GM21717 (cell line): ENCODE measurements at regions not wholly inside any gene's neighbourhood (a gene's known extent, or its start where the extent isn't known, plus 50 kb on each side); places are given as distances from the start of the nearest gene placed in this dataset.
"Not testable (repeated sequence)": the region's sequence is repeated elsewhere in the genome, so short reads cannot be mapped to it uniquely, and the experiment has no call there.

ENCODE experiments used
- ATAC-seq: cut with Tn5 transposase; IDR thresholded peaks from one replicate; pipeline ENCODE4 v1.9.1; 2021; ENCODE audit warnings: mild to moderate bottlenecking, moderate library complexity; ENCODE audit not compliant: unreplicated experiment

DNA sequence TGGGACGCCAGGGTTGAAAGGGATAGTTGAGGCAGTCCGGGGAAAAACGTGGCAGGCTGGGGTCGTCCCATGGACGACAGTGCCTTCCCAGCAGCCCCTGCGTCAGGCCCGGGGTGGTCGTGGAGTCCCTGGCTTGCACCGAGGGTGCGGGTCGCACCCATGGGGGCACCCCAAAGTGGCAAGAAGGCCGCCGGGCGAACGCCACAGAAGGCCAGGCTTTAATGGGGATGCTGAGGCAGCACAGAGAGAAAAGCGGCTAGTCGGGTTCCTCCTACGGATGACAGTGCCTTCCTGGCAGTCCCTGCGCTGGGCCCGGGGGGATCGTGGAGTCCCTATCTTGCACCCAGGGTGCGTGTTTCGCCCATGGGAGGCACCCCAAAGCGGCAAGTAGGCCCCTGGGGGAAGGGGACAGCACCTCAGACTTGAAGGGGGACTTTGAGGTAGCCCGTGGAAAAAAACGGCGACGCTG, 158.6 kb upstream of the ALG10B start:
- no peak for ATAC-seq

DNA sequence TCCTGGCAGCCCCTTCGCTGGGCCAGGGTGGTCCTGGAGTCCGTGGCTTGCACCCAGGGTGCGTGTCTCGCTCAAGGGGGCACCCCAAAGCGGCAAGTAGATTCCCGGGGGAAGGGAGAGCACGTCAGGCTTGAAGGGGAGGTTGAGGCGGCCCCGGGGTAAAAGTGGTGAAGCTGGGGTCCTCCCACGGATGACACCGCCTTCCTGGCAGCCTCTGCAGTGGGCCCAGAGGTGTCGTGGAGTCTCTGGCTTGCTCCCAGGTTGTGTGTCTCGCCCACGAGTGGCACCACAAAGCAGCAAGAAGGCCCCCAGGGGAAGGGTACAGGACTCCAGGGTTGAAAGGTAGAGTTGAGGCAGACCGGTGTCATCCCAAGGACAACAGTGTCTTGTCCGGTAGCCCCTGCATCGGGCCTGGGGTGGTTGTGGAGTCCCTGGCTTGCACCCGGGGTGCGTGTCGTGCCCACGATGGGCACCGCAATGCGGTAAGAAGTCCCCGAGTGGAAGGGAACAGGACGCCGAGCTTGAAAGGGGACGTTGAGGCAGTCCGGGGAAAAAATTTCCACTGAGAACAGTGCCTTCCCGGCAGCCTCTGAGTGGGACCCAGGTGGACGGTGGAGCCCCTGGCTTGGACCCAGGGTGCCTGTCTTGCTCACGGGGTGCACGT, 158.0 kb upstream of the ALG10B start:
- no peak for ATAC-seq

DNA sequence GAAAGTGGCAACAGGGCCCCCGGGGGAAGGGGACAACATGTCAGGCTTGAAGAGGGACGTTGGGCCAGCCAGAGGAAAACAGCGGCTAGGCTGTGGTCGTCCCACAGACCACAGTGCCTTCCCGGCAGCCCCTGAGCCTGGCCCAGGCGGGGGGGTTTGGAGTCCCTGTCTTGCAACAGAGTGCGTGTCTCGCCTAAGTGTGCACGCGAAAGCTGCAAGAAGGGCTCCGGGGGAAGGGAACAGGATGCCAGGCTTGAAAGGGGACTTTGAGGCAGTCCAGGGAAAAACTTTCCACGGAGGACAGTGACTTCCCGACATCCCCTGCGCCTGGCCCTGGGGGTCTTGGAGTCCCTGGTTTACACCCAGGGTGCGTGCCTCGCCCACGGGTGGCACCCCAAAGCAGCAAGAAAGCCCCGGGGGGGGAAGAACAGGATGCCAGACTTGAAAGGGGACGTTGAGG, 157.5 kb upstream of the ALG10B start:
- no peak for ATAC-seq

DNA sequence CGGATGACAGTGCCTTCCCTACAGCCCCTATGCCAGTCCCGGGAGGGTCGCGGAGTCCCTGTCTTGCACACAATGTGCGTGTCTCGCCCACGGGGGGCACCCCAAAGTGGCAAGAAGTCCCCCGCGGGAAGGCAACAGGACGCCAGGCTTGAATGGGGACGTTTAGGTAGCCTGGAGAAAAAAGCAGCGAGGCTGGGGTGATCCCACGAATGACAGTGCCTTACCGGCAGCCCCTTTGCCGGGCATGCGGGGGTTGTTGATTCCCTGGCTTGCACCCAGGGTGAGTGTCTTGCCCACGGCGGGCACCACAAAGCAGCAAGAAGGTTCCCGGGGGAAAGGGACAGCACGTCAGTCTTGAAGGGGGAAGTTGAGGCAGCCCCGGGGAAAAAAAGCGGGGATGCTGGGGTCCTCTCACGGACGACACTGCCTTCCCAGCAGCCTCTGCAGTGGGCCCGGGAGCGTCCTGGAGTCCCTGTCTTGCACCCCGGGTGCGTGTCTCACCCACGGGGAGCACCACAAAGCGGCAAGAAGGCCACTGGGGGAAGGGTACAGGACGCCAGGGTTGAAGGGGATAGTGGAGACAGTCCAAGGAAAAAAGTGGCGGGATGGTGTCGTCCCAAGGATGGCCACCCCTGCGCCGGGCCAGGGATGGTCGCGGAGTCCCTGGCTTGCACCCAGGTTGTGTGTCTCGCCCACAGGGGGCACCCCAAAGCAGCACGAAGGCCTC, 156.8 kb upstream of the ALG10B start:
- ATAC-seq, result no peak

DNA sequence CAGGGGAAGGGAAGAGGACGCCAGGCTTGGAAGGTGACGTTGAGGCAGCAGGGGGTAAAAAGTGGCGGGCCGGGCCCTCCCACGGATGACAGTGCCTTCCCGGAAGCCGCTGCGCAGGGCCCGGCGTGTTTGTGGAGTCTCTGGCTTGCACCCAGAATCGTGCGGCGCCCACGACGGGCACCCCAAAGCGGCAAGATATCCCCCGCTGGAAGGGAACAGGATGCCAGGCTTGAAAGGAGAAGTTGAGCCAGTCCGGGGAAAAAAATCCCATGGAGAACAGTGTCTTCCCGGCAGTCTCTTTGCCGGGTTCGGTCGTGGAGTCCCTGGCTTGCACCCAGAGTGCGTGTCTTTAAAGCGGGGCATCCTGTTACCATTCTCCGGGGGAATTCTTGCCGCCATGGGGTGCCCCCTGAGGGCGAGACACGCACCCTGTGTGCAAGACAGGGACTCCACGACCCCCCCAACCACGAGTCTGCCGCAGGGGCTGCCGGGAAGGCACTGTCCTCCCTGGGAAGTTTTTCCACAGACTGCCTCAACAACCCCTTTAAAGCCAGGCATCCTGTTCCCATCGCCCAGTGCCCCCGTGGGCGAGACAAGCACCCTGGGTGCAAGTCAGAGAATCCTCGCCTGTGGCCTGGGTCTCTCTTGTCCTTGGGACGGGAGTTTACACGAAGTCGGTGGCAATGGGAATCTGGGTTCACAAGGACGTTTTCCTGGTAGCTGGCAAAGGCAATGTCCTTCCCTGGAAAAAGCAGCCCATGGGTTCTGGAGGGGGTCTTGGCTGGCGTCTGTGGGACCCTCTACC, 156.1 kb upstream of the ALG10B start:
- ATAC-seq, result no peak

DNA sequence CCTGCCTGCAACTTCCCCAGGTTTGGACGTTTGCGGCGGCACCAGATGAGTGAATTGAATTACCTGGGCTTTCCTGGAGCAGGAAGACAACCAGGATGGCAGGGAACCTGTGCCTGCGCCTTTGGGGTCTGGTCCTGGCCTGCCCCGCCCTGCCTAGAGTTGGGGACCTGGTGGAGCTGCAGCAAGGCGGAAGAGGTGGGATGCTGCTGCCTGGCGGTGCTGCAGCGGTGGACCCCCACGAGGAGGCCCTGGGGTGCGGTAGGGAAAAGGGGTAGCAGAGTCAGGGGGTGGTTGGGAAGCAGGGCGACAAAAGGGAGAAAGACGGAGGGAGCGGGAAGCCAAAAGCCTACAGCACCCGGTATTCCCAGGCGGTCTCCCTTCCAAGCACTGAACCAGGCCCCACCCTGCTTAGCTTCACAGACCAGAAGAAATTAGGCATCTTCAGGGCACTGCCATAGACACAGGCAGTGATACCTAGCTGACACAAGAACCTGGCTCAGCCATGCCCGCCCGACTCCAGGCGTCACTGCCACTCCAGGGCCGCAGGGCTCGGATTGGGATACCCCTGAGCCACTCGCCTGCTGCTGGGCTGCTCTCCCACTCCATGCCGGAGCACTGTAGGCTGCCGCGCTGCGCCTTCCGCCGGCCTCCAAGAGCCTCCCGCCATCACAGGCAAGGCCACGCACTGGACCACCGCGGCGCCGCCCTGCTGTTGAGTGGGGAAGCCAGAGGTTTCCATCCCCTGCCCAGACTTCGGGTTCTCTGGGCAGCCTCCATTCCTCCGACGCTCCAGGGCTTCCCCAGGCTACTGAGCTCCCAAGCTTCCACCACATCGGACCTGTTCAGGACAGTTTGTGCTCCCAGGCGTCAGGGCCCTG, 155.2 kb upstream of the ALG10B start:
- ATAC-seq, result no peak

DNA sequence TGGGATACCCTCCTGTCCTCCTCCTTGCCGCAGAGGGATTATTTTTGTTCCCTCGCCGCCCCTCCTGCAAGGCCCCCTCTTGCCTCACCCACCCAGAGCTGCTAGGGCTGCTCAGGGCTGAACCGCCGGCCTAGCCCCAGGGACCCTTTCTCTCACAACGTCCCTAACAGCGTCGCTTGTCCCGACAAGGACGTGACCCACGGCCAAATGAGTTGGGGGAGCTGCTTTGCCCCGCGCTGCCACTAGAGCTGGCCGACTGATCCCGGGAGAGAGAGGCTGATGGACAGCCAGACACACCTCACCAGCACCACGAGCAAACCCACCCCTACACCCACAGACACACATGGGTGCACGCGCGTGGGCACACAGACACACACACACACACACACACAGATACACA, 154.6 kb upstream of the ALG10B start:
- no peak for ATAC-seq

DNA sequence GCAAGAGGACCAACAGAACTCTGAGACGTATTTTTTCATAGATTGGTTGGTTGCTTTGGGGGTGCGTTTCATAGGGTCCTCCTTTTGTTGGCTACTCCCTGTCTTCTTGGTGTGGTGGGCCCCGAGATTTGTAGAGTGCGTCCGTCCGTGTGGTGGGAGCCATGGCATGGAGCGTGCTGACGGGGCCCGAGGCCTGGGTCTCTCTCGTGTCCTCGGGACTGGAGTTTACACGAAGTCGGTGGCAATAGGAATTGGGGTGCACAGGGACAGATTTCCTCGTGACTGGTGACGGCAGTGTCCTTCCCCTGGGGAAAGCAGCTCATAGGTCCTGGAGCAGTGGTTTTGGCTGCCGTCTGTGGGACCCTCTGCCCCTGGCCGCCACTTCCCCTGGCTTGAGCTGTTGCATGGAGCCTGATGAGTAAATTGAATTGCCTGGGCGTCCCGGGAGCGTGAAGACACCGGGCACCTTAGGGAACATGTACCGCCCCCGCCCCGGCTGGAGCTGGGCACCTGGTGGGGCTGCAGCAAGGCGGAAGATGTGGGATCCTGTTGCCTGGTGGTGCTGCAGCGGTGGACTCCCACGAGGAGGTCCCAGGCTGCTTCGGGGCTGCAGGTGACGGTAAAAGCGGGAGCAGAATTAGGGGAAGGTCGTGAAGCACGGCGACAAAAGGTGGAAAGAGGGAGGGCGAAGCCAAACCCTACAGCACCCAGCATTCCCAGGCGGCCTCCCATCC, 153.7 kb upstream of the ALG10B start:
- no peak for ATAC-seq

DNA sequence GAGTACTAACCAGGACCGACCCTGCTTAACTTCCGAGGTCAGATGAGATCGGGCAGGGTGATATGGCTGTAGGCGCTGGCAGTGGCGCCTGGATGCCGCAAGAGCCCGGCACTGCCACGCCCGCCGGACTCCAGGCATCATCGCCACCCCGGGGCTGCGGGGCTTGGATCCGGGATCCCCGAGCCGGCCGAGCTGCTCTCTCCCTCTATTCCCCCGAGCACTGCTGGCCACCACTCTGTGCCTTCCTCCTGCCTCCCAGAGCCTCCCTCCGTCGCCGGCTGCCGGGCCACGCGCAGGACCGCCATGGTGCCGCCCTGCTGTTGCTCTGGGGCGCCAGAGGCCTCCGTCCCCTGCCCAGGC, 153.2 kb upstream of the ALG10B start:
- ATAC-seq, result no peak

DNA sequence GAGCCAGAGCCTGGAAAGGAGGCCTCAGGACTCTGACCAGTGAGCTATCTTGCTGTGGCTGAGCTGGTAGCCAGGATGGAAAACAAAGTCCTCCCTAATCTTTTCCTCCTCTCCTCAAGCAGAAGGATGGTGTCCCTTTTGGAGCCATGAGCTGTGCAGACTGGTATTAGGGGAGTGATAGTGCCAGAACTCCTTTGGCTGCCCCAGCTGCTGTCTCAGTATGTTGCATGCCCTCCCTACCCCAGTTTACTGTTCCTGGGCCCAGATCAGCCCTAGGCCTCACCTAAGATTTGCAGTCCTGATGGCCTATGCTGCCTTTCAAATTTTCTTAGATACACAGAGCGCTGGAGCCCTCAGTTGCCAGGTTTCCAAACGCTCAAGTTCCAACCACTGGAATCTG, 150.3 kb upstream of the ALG10B start:
- no peak for ATAC-seq

DNA sequence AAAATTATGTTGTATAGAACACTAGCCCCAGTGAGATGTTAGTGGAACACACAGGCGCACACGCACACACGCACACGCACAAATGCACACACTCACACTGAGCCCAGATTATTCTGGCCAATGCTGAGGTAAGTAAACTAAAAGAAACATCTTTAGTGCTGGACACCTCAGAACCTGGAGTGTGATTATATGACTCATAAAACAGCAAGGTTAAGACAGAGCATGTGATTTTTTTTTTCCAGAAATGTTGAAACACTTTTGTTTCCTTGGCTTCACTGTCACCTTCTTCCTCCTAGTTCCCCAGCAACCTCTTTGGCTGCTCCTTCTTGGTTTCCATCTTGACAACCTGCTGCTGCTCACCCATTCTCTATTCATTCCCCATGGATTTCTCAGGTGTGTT, 141.0 kb upstream of the ALG10B start:
- ATAC-seq, result no peak

DNA sequence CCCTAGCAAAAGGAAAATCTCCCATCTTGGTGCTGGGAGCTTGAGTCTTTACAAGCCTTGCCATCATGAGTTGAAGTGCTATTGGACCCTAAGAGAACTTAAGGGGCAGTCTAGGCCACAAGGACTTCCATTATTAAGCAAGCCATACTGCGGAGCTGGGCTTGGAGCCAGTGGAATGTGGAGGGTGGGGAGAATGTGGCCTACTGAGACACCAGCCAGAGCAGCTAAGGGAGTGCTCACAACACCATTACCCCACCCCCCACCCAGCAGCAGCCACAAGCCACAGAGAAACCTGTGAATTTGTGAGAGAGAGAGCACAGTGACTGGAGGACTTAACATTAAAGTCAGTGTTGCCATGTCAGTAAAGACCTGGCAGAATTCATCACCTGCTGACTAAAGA, 133.0 kb upstream of the ALG10B start:
- not testable (repeated sequence) for ATAC-seq

DNA sequence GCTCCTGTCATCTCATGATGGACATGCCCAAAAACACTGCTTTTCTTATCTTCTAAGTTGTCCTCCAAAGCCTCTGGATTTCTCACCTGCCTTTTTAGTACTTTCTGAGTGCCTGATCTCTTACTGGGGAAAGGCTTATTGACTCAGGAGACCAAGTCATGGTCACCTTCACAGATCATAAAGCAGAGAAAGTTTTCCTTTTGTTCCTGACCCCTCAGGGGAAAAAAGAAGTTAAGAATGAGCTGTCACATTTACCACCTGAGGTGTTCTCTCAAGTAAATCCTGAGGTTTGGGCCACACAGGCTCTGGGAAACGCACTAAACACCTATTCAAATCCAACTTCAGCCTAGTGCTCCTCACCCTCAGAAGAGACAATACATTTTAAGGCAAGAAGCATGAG, 119.3 kb upstream of the ALG10B start:
- ATAC-seq, result not testable (repeated sequence)

DNA sequence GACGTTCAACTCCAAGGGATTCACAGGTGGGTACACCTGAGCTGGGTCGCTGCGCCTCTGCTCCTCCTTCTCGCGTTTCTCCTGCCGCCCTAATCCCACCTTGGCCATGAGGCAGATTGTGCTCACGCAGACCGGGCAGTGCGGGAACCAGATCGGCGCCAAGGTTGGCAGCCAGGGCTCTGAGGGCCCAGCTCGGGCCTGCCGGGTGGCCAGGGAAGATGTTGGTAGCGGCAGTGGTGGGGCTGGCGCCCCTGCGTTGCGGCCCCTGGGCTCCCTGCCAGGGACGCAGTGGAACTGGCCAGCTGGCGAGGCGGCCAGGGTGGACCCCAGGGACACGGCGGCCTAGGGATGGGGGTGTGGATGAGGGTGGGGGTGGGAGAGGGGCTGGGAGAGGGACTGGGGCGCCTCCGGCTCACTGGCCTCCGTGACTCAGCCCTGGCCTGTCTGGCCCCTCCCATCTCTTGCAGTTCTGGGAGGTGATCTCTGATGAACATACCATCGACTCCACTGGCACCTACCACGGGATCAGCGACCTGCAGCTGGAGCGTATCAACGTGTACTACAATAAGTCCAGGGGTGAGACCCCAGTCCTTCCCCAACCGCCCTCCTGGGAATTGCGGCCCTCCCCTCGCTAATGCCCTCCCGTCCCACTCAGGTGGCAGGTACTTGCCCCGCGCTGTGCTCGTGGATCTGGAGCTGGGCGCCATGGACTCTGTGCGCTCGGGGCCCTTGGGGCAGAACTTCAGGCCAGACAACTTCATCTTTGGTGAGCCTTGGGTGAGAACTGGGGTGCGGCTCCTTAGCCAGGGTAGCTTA, 114.9 kb upstream of the ALG10B start:
- ATAC-seq, result no peak

DNA sequence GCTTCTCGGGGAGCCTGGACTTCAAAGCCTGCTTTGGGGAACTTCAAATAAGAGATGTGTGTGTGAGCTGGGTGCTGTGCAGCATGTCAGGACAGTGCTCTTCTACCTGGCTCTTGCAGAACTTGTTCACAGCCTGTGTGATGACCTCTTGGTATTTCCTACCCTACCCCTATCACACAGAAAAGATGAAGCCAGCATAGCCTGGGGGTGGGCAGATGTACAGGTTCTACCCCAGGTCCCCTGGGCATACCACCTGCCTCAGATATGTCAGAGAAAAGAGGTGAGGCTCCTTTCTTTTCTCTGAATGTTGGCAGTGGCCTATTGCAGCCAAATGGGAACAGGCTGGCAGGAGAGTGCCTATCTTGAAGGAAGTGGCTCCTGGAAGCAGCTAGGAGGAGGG, 111.7 kb upstream of the ALG10B start:
- ATAC-seq, result no peak

DNA sequence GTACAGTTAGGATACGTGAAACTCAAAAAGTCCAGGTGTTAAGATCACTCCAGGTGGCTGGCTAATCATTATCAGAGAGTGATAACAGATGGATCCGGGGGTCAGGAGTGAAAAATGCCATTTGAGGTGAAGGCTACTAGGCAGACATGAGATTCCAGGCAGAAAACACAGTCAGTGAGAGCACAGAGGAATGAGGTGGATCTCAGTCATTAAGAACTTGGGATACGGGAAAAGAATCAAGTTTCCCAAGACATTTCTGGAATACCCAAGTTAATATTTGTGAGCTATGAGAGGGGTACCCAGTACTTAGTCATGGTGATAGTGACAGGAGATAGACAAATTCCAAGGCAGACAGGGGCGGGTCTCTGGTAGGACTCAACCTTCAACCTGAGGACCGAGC, 94.6 kb upstream of the ALG10B start:
- ATAC-seq, result no peak

DNA sequence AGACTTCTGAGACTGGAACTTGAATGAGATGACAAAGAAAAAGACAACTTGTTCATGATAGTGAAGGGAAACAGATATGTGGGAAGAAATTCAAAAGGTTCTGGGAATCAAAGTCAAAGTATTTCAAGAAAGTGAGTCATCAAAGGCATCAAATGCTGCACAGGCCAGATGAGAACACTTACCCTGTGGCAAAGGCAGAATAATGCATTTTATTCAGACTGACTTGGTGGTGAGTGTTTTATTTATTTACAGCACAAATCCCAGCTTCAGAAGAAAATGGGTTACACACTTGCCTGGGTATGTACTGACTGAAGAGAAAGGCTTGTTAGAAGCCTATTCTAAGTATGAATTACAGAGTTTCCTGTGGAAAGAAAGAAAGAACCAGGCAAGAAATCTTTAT, 78.2 kb upstream of the ALG10B start:
- ATAC-seq, result not testable (repeated sequence)

DNA sequence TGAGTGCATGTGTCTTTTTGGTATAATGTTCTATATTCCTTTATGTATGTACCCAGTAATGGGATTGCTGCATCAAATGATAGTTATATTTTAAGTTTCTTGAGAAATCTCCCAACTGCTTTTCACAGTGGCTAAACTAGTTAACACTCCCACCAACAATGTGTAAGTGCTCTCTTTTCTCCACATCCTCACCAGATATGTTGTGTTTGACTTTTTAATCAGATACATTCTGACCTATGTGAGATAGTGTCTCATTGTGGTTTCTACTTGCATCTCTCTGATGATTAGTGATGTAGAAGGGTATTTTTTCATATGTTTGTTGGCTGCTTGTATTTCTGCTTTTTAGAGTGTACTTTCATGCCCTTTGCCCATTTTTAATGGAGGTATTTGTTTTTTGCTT, 62.8 kb upstream of the ALG10B start:
- no peak for ATAC-seq

DNA sequence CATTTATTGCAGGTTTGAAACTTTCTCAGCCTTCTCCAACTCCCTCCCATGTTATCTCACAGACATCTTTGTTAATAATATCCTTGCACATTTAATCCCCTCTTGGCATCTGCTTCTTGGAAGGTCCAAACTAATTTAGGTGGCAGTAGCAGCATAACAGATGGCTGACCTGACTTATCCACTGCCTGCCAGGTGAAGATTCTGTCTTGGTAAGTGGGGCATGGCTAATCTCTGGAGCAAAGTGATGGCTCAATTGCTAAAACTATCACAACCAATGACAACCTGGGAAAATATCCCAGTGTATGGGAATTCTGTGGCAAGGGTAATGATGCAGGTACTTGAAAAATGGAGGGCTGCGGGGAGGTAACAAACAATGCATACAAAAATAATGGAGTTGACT, 58.2 kb upstream of the ALG10B start:
- ATAC-seq, result no peak
